Right lobe of liver (tissue), 4 donors: ENCODE measurements at regions not wholly inside any gene's neighbourhood (a gene's known extent, or its start where the extent isn't known, plus 50 kb on each side); places are given as distances from the start of the nearest gene placed in this dataset.

Experiments
- POLR2A ChIP-seq: fragments of 450-650 bp; IDR thresholded peaks from one replicate; pipeline ENCODE4 v1.6.1; 2017; ENCODE audit warnings: antibody characterized with exemption, mild to moderate bottlenecking
- TF ChIP-seq, protein P1 (sequence below), 4 donors: fragments of 200-600 bp in 3 of 4; fragments of 450-650 bp in 1 of 4; IDR thresholded peaks; one replicate each; pipeline versions ENCODE4 v1.5.1 to v1.8.0; 2016 to 2022; ENCODE audit warnings: antibody characterized with exemption in 4 of 4, mild to moderate bottlenecking in 2 of 4
- donor health status: DM: no; HTN: no; CAD: no.
- donor health status: DM: no; HTN: no; CAD: no.
- donor health status: DM: no; HTN: yes; CAD: no.

GRCh38 chr16:64008131-64008530 is 1113.7 kb downstream of the CDH11 start:
- TF ChIP-seq, protein P1, sequence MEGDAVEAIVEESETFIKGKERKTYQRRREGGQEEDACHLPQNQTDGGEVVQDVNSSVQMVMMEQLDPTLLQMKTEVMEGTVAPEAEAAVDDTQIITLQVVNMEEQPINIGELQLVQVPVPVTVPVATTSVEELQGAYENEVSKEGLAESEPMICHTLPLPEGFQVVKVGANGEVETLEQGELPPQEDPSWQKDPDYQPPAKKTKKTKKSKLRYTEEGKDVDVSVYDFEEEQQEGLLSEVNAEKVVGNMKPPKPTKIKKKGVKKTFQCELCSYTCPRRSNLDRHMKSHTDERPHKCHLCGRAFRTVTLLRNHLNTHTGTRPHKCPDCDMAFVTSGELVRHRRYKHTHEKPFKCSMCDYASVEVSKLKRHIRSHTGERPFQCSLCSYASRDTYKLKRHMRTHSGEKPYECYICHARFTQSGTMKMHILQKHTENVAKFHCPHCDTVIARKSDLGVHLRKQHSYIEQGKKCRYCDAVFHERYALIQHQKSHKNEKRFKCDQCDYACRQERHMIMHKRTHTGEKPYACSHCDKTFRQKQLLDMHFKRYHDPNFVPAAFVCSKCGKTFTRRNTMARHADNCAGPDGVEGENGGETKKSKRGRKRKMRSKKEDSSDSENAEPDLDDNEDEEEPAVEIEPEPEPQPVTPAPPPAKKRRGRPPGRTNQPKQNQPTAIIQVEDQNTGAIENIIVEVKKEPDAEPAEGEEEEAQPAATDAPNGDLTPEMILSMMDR (IDR thresholded peaks at IDR 0.05) = no peak
- TF ChIP-seq POLR2A = no peak
